HUES6 (cell line): ENCODE measurements at regions not wholly inside any gene's neighbourhood (a gene's known extent, or its start where the extent isn't known, plus 50 kb on each side); places are given as distances from the start of the nearest gene placed in this dataset.
"Not testable (repeated sequence)": the region's sequence is repeated elsewhere in the genome, so short reads cannot be mapped to it uniquely, and the experiment has no call there.

Source experiments
- H3K27ac ChIP-seq: 2 replicates; pipeline ENCODE4 v1.7.0; 2013; ENCODE audit warnings: low read depth, mild to moderate bottlenecking, low read length, inconsistent platforms
- H3K27me3 ChIP-seq: 2 replicates; pipeline ENCODE4 v1.6.1; 2013; ENCODE audit warnings: low read length; ENCODE audit not compliant: control insufficient read depth, insufficient read depth
- H3K36me3 ChIP-seq: 2 replicates; pipeline ENCODE4 v1.6.1; 2013; ENCODE audit warnings: low read length; ENCODE audit not compliant: control insufficient read depth, insufficient read depth
- H3K4me1 ChIP-seq: 2 replicates; pipeline ENCODE4 v1.6.1; 2013; ENCODE audit warnings: low read length; ENCODE audit not compliant: control insufficient read depth, insufficient read depth
- H3K4me3 ChIP-seq: 2 replicates; pipeline ENCODE4 v1.5.1; 2013; ENCODE audit warnings: low read depth, low read length
- H3K9ac ChIP-seq: one replicate; pipeline ENCODE4 v1.6.1; 2013; ENCODE audit warnings: mild to moderate bottlenecking, low read length
- H3K9me3 ChIP-seq: 2 replicates; pipeline ENCODE4 v1.6.1; 2013; ENCODE audit warnings: low read depth, low read length; ENCODE audit not compliant: control insufficient read depth, insufficient read depth

GRCh38 chrX:82782014-82782413 lies 726.1 kb upstream of the POU3F4 start:
- H3K27me3 ChIP-seq, result no peaks in the 10 kb centered on the region
- H3K27ac ChIP-seq, result no peak overlapping the region
- no peaks in the 10 kb centered on the region for H3K36me3 ChIP-seq
- no peak overlapping the region for H3K4me3 ChIP-seq
- peaks cover 46% of the 10 kb centered on the region for H3K9me3 ChIP-seq
- H3K9ac ChIP-seq, result no peak overlapping the region
- no peaks in the 10 kb centered on the region for H3K4me1 ChIP-seq

GRCh38 chrX:82812902-82813301 lies 695.2 kb upstream of the POU3F4 start:
- H3K36me3 ChIP-seq, H3K9ac ChIP-seq, H3K27ac ChIP-seq, H3K4me3 ChIP-seq, H3K4me1 ChIP-seq, H3K27me3 ChIP-seq: not testable (repeated sequence)
- H3K9me3 ChIP-seq, result peaks cover 20% of the 10 kb centered on the region

GRCh38 chrX:82813671-82814078 lies 694.4 kb upstream of the POU3F4 start:
- peaks cover 17% of the 10 kb centered on the region for H3K9me3 ChIP-seq
- no peak overlapping the region for H3K27ac ChIP-seq
- no peaks in the 10 kb centered on the region for H3K4me1 ChIP-seq
- H3K27me3 ChIP-seq, result no peaks in the 10 kb centered on the region
- no peaks in the 10 kb centered on the region for H3K36me3 ChIP-seq
- H3K4me3 ChIP-seq, result no peak overlapping the region
- no peak overlapping the region for H3K9ac ChIP-seq

GRCh38 chrX:82816001-82816400 lies 692.1 kb upstream of the POU3F4 start:
- Histone ChIP-seq H3K9ac (no peak overlapping the region), H3K27me3 (no peaks in the 10 kb centered on the region), H3K27ac (no peak overlapping the region), H3K9me3 (peaks cover 11% of the 10 kb centered on the region), H3K4me1 (no peaks in the 10 kb centered on the region), H3K4me3 (no peak overlapping the region), H3K36me3 (no peaks in the 10 kb centered on the region)

GRCh38 chrX:82816562-82816961 lies 691.5 kb upstream of the POU3F4 start:
- Histone ChIP-seq H3K9ac (no peak overlapping the region), H3K27ac (no peak overlapping the region), H3K36me3 (no peaks in the 10 kb centered on the region), H3K27me3 (no peaks in the 10 kb centered on the region), H3K4me3 (no peak overlapping the region), H3K4me1 (no peaks in the 10 kb centered on the region), H3K9me3 (peaks cover 8% of the 10 kb centered on the region; the same call in 1 of the 2 replicates)

GRCh38 chrX:82842286-82842685 lies 665.8 kb upstream of the POU3F4 start:
- H3K9me3 ChIP-seq, result peaks cover 44% of the 10 kb centered on the region
- no peak overlapping the region for H3K27ac ChIP-seq
- no peak overlapping the region for H3K4me3 ChIP-seq
- no peaks in the 10 kb centered on the region for H3K36me3 ChIP-seq
- H3K9ac ChIP-seq, result no peak overlapping the region
- H3K4me1 ChIP-seq, result no peaks in the 10 kb centered on the region
- no peaks in the 10 kb centered on the region for H3K27me3 ChIP-seq

- Histone ChIP-seq H3K4me3 (no peak overlapping the region), H3K36me3 (no peaks in the 10 kb centered on the region), H3K9ac (no peak overlapping the region), H3K27me3 (no peaks in the 10 kb centered on the region), H3K27ac (no peak overlapping the region), H3K9me3 (peaks cover 28% of the 10 kb centered on the region; the same call in 1 of the 2 replicates), H3K4me1 (no peaks in the 10 kb centered on the region)
Measured at GRCh38 chrX:82848111-82848510, 660.0 kb upstream of the POU3F4 start.
